ENCODE measurements at regions not wholly inside any gene's neighbourhood (a gene's known extent, or its start where the extent isn't known, plus 50 kb on each side); places are given as distances from the start of the nearest gene placed in this dataset.

- Histone ChIP-seq H3K27ac (no peak overlapping the region), H3K27me3 (replicated peaks in 1 of 7) (no peaks in the 10 kb centered on the region), H3K36me3 (no peaks in the 10 kb centered on the region), H3K9me3 (peaks cover 0 to 8% (median 0%) of the 10 kb centered on the region in 8 donors), H3K4me3 (no peak overlapping the region), H3K4me1 (no peaks in the 10 kb centered on the region)
- no peak for DNase-seq
- 70 to 86% (median 78%) methylated on average over 6 of the region's 6 CpGs for WGBS, 5 donors
- TF ChIP-seq POLR2AphosphoS5 (IDR thresholded peaks at IDR 0.05) (no peak), POLR2A (IDR thresholded peaks at IDR 0.05) (no peak), CTCF (IDR thresholded peaks at IDR 0.05 in 8 of 11, conservative IDR thresholded peaks at IDR 0.05 in 3 of 11) (no peak)
- intact Hi-C loops (cut with DNase I; ENCODE audit: low total_unique reads) = no loop called here
Observed at GRCh38 chr4:157655096-157655809, 434.7 kb downstream of the GRIA2 start.

- no peak overlapping the region for H3K4me3 ChIP-seq
- H3K27ac ChIP-seq = no peak overlapping the region
- no peaks in the 10 kb centered on the region for H3K27me3 ChIP-seq (replicated peaks in 1 of 7)
- no peak for DNase-seq
- TF ChIP-seq CTCF (IDR thresholded peaks at IDR 0.05 in 8 of 11, conservative IDR thresholded peaks at IDR 0.05 in 3 of 11) (no peak), POLR2A (IDR thresholded peaks at IDR 0.05) (no peak), POLR2AphosphoS5 (IDR thresholded peaks at IDR 0.05) (no peak)
- H3K4me1 ChIP-seq = no peaks in the 10 kb centered on the region
- H3K9me3 ChIP-seq = peaks cover 0 to 15% (median 12%) of the 10 kb centered on the region in 8 donors
- intact Hi-C loops (cut with DNase I; ENCODE audit: low total_unique reads) = no loop called here
- no peaks in the 10 kb centered on the region for H3K36me3 ChIP-seq
Observed at GRCh38 chr4:157643257-157643656, 422.7 kb downstream of the GRIA2 start.

- TF ChIP-seq POLR2A (IDR thresholded peaks at IDR 0.05) (no peak), CTCF (IDR thresholded peaks at IDR 0.05 in 8 of 11, conservative IDR thresholded peaks at IDR 0.05 in 3 of 11) (no peak), POLR2AphosphoS5 (IDR thresholded peaks at IDR 0.05) (no peak)
- Histone ChIP-seq H3K27me3 (replicated peaks in 1 of 7) (no peaks in the 10 kb centered on the region), H3K4me1 (no peaks in the 10 kb centered on the region), H3K27ac (no peak overlapping the region), H3K36me3 (no peaks in the 10 kb centered on the region), H3K9me3 (peaks cover 0 to 10% (median 5%) of the 10 kb centered on the region in 8 donors), H3K4me3 (no peak overlapping the region)
- DNase-seq = no peak
- WGBS, 5 donors = 67 to 98% (median 87%) methylated on average over 1 to 3 of the region's 3 CpGs
- intact Hi-C loops (cut with DNase I; ENCODE audit: low total_unique reads) = no loop called here
Observed at GRCh38 chr4:157634057-157634456, 413.5 kb downstream of the GRIA2 start.

DNA sequence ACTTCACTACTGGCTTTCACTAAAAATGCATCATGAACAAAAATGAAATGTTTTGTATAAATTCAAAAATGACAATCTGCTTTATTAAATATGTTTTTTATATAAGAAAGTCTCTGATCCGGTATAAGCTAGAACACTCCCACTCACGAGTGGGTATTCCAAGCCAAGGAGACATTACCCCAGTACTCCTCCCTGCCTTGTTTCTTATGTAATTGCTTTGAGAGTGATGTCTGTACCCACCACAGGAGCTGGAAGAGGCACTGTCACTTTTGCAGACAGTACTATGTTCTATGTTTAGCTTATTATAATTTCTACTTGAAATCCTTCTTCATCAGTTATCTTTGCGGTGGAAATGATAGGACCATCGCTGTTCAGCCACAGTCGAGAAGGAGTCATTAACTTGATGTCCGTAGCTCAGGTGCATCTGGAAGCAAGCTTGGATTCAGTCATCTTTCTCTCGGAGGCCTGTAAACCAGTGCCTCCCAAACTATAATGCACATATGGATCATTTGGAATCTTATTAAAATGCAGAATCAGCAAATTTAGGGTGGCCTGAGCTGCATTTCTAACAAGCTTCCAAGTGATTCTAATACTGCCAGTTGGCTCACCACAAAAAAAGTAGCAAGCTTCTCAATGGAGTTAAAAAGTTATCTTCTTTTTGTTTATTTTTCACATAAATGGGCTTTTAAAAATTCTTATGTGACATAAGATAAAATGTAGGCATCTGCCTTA, 396.4 kb downstream of the GRIA2 start:
- 90 to 97% (median 91%) methylated on average over 7 of the region's 7 CpGs for WGBS, 5 donors
- no peaks in the 10 kb centered on the region for H3K36me3 ChIP-seq
- no peaks in the 10 kb centered on the region for H3K4me1 ChIP-seq
- no peaks in the 10 kb centered on the region for H3K27me3 ChIP-seq (replicated peaks in 1 of 7)
- H3K9me3 ChIP-seq = no peaks in the 10 kb centered on the region
- DNase-seq = no peak
- intact Hi-C loops (cut with DNase I; ENCODE audit: low total_unique reads) = no loop called here
- no peak overlapping the region for H3K4me3 ChIP-seq
- no peak for TF ChIP-seq CTCF (IDR thresholded peaks at IDR 0.05 in 8 of 11, conservative IDR thresholded peaks at IDR 0.05 in 3 of 11)
- TF ChIP-seq POLR2AphosphoS5 (IDR thresholded peaks at IDR 0.05) = no peak
- TF ChIP-seq POLR2A (IDR thresholded peaks at IDR 0.05) = no peak
- no peak overlapping the region for H3K27ac ChIP-seq

Measured in spleen (tissue), 11 donors.